KOPT-K1 (cell line): ENCODE measurements at regions not wholly inside any gene's neighbourhood (a gene's known extent, or its start where the extent isn't known, plus 50 kb on each side); places are given as distances from the start of the nearest gene placed in this dataset.
"Not testable (repeated sequence)": the region's sequence is repeated elsewhere in the genome, so short reads cannot be mapped to it uniquely, and the experiment has no call there.

ENCODE experiments used
- H3K27ac ChIP-seq: fragments of 200-600 bp; sonication (generic); 2 replicates; pipeline ENCODE4 v1.5.1; 2016; ENCODE audit warnings: antibody characterized with exemption, mild to moderate bottlenecking, low read depth, low read length; ENCODE audit not compliant: poor library complexity, severe bottlenecking
- H3K36me3 ChIP-seq: fragments of 200-600 bp; sonication (generic); 2 replicates; pipeline ENCODE4 v1.5.1; 2017; ENCODE audit warnings: antibody characterized with exemption, mild to moderate bottlenecking, low read length, moderate library complexity; ENCODE audit not compliant: insufficient read depth
- H3K9me3 ChIP-seq: fragments of 200-600 bp; sonication (generic); 2 replicates; pipeline ENCODE4 v1.5.1; 2017; ENCODE audit warnings: antibody characterized with exemption, low read length, mild to moderate bottlenecking; ENCODE audit not compliant: insufficient read depth, poor library complexity, severe bottlenecking

- no peaks in the 10 kb centered on the region for H3K36me3 ChIP-seq
- no peaks in the 10 kb centered on the region for H3K9me3 ChIP-seq
These were observed 115.9 kb upstream of the ASB18 start for GRCh38 chr2:236380051-236380612.

DNA sequence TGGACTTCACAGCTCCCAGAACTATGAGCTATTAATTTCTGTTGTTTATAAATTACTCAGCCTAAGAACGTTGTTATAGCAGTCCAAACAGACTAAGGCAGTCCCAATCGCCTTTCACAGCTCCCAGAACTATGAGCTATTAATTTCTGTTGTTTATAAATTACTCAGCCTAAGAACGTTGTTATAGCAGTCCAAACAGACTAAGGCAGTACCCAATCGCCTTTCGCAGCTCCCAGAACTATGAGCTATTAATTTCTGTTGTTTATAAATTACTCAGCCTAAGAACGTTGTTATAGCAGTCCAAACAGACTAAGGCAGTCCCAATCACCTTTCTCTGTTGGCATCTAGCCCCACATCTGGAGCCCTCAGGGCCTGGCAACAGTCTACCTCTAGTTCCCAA, 117.0 kb upstream of the ASB18 start:
- H3K9me3 ChIP-seq, H3K27ac ChIP-seq, H3K36me3 ChIP-seq: not testable (repeated sequence)

More at GRCh38 chr2:236380051-236380612, 115.9 kb upstream of the ASB18 start:
- no peak overlapping the region for H3K27ac ChIP-seq

GRCh38 chr2:236389284-236390216, 125.3 kb upstream of the ASB18 start:
- H3K27ac ChIP-seq, H3K9me3 ChIP-seq, H3K36me3 ChIP-seq: not testable (repeated sequence)

DNA sequence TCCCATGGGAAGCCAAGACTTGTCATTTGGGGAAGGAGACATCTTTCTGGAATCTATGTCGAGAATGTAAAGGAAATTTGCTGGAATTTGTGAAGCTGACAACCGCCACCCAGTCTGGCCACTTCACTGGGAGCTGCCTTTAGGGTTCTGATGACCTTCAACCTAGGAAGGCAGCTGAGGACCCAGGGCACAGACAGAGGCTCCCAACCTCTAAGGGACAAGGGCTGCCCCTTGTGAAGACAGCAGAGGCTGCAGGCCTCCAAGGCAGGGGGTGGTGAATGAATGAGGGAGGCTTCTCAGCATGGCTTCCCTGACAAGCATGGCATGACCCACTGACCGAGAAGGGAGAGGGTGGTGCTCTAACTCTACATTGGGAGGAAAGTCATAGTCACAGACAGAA, 128.9 kb upstream of the ASB18 start:
- no peaks in the 10 kb centered on the region for H3K9me3 ChIP-seq
- no peak overlapping the region for H3K27ac ChIP-seq
- no peaks in the 10 kb centered on the region for H3K36me3 ChIP-seq

- H3K9me3 ChIP-seq, result no peaks in the 10 kb centered on the region
These were observed 129.4 kb upstream of the ASB18 start for GRCh38 chr2:236393581-236393980.

DNA sequence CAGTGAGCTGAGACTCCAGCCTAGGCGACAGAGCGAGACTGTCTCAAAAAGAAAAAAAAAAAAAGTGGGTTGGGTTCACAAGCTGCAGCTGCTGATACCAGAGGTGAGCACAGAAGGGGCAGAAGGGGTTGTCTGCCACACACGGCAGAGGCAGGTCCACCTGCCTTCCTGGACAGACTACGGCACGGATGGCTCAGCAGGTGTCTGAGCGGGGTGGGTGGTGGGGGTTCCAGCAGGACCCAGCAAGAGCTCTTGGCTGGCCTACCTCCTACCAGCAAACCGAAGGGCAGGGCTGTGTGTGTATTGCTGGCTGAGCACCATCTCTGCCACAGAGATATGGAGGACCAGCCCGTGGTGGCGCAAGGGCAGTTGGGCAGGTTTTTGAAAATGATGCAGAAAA, 130.4 kb upstream of the ASB18 start:
- Histone ChIP-seq H3K27ac (no peak overlapping the region), H3K36me3 (no peaks in the 10 kb centered on the region), H3K9me3 (no peaks in the 10 kb centered on the region)

More at GRCh38 chr2:236393581-236393980, 129.4 kb upstream of the ASB18 start:
- Histone ChIP-seq H3K36me3 (no peaks in the 10 kb centered on the region), H3K27ac (no peak overlapping the region)

GRCh38 chr2:236395067-236395466, 130.9 kb upstream of the ASB18 start:
- no peaks in the 10 kb centered on the region for H3K36me3 ChIP-seq
- H3K27ac ChIP-seq, result no peak overlapping the region
- H3K9me3 ChIP-seq, result no peaks in the 10 kb centered on the region

DNA sequence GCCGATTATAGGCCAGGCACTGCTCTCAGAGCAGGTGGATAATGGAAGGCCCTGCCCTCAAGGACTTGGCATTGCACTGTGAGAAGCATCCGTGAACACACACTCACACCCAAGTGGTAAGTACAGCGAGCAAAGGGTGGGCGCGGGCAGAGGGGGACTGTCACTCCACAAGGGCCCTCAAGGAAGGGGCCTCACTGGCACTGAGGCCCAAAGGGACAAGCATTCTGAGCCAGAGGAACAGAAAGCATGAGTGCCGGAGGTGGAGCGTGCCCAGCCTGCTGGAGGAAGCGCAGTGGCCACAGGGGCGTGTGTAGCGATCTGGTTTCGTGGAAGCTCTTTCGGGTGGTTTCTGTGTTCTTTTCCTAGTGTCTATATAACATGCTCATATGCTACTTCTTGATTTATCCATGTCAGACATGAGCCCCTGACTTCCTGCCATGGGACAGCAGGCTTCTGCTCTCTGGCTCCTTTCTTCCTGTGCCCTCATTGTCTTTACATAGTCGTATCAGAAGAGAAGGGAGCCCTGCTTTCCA, 132.7 kb upstream of the ASB18 start:
- H3K9me3 ChIP-seq, result no peaks in the 10 kb centered on the region
- H3K36me3 ChIP-seq, result no peaks in the 10 kb centered on the region
- no peak overlapping the region for H3K27ac ChIP-seq

DNA sequence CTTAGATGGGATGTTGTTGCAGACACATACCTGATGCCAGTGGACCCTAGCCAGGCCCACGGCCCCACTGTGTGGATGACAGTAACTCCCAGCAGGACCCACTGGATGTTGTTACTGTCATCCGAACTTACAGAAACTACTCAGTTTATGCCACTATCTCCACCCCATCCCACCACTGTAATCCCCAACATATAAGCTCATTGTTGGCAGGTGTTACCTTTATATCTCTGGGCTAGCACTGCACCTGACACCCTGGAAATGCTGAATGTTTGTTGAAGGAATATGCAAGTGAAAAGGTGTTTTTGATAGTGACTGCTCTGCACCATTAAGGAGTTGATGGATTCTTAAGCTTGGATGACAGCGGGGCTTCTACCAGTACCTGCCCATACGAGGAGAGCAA, 133.5 kb upstream of the ASB18 start:
- Histone ChIP-seq H3K36me3 (no peaks in the 10 kb centered on the region), H3K9me3 (no peaks in the 10 kb centered on the region), H3K27ac (no peak overlapping the region)

- Histone ChIP-seq H3K36me3 (no peaks in the 10 kb centered on the region), H3K27ac (no peak overlapping the region), H3K9me3 (no peaks in the 10 kb centered on the region)
These were observed 135.2 kb upstream of the ASB18 start for GRCh38 chr2:236399409-236399808.

DNA sequence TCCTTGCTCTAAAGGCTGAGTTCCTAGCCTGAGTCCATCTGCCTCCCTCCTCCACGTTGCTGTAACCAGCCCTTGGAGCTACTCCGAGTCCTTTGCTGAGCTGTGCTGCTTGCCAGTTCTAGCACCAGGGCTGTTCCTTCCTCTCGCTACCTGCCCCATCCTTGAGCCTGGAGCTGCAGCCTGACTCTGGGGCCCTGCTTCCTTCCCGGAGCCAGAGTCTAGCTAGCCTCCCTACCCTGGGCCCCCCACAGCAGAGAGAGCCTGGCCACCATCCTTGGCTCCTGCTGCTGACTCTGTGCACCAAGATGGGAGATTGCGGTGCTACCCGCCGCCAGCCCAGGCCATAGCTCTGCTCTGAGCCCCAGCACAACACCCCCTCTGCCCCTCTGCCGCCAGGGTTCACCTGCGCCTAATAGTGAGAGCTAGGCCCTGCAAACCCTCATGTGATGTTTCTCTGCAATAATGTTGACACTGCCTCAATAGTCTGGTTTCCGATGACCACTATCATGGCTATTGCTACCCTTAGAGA, 135.9 kb upstream of the ASB18 start:
- H3K9me3 ChIP-seq, result no peaks in the 10 kb centered on the region
- no peaks in the 10 kb centered on the region for H3K36me3 ChIP-seq
- H3K27ac ChIP-seq, result no peak overlapping the region

GRCh38 chr2:236400594-236401360, 136.6 kb upstream of the ASB18 start:
- Histone ChIP-seq H3K36me3 (no peaks in the 10 kb centered on the region), H3K9me3 (no peaks in the 10 kb centered on the region), H3K27ac (no peak overlapping the region)

DNA sequence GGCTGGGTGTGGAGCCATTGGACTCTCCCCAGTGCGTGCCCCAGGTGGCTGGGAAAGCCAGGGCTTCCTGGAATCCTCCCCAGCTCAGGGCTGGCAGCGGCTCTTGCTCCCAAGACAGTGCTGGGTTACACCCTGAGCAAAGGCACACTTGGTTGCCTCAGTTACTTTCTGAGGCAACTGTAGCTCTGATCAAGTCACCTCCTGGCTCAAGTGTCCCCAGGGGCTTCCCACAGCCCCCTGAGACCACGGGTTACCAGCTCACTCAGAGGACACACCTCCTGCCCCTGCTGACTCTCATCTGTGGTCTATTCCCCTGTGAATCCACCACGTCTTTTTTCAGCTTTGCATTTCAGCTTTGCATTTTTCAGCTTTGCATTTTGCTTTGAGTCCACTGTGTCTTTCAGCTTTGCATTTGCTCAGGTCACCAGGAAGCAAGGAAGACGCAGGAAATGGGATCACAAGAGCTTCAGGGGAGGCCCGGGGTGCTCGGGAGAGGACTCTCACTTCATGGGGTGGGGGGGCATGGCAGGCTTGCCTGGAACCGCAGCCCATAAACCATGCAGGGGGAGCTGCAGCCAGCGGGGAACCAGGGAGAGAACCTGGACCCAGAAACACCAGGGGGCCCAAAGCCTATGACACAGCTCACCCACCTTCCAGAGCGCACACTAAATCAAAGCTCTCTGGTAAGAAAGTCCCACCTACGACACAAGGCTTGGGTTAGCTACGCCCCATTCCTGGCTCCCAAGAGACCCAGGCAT, 138.0 kb upstream of the ASB18 start:
- H3K36me3 ChIP-seq, result no peaks in the 10 kb centered on the region
- no peaks in the 10 kb centered on the region for H3K9me3 ChIP-seq
- no peak overlapping the region for H3K27ac ChIP-seq

DNA sequence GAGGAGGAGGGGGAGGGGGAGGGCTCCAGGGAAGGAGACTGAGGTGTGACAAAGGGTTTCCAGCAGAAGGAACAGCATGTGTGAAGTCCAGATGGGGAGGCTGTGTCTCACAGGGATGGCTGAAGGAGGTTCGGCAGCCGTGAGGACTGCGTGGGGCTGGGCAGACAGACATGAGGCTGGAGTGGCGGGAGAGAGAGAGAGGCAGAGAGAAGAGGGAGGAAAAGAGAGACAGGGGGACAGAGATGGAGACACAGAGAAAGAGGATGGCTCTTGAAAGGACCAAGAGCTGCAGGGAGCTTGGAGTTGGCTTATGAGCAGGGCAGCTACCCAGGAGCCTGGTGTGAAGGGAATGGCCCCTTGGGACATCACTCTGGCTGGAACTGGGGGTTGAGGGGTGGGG, 138.9 kb upstream of the ASB18 start:
- H3K27ac ChIP-seq, result no peak overlapping the region
- H3K9me3 ChIP-seq, result no peaks in the 10 kb centered on the region
- H3K36me3 ChIP-seq, result no peaks in the 10 kb centered on the region
